A549 (cell line): ENCODE measurements at regions not wholly inside any gene's neighbourhood (a gene's known extent, or its start where the extent isn't known, plus 50 kb on each side); places are given as distances from the start of the nearest gene placed in this dataset.

Experiments
- BHLHE40 ChIP-seq: IDR thresholded peaks from 2 replicates; pipeline ENCODE4 v1.6.1; 2012; ENCODE audit warnings: low read depth, low read length, inconsistent platforms
- CHD2 ChIP-seq: fragments of 150-350 bp; IDR thresholded peaks from 2 replicates; pipeline ENCODE4 v1.6.1; 2014; ENCODE audit warnings: low read length; ENCODE audit not compliant: partially characterized antibody
- EP300 ChIP-seq, 2 experiments: fragments of >200 bp; sonication (Bioruptor Twin); formaldehyde crosslinking; IDR thresholded peaks; 2 replicates in 1 of 2; 3 replicates in 1 of 2; pipeline ENCODE4 v1.6.1; 2016 to 2017
- ESRRA ChIP-seq: fragments of 150-350 bp; IDR thresholded peaks from 2 replicates; pipeline ENCODE4 v1.6.1; 2014; ENCODE audit warnings: mild to moderate bottlenecking, low read length, borderline replicate concordance
- MYC ChIP-seq: IDR thresholded peaks from 2 replicates; pipeline ENCODE4 v1.6.1; 2012; ENCODE audit warnings: mild to moderate bottlenecking, inconsistent platforms, low read length, improper control_type of control experiment, borderline replicate concordance
- PHF8 ChIP-seq: fragments of 200-600 bp; sonication (generic); IDR thresholded peaks from 2 replicates; pipeline ENCODE4 v1.6.1; 2016; ENCODE audit warnings: low read depth, mild to moderate bottlenecking, antibody characterized with exemption, moderate library complexity, borderline replicate concordance
- POLR2A ChIP-seq: IDR thresholded peaks from 2 replicates; pipeline ENCODE4 v1.6.1; 2012; ENCODE audit warnings: mild to moderate bottlenecking, low read length
- SREBF2 ChIP-seq: fragments of 450-650 bp; IDR thresholded peaks from 2 replicates; pipeline ENCODE4 v1.6.1; 2014; ENCODE audit warnings: mild to moderate bottlenecking, moderate library complexity
- TF ChIP-seq, protein P1 (sequence below): fragments of >200 bp; sonication (Bioruptor Twin); formaldehyde crosslinking; IDR thresholded peaks from 3 replicates; pipeline ENCODE4 v1.5.1; 2016

DNA sequence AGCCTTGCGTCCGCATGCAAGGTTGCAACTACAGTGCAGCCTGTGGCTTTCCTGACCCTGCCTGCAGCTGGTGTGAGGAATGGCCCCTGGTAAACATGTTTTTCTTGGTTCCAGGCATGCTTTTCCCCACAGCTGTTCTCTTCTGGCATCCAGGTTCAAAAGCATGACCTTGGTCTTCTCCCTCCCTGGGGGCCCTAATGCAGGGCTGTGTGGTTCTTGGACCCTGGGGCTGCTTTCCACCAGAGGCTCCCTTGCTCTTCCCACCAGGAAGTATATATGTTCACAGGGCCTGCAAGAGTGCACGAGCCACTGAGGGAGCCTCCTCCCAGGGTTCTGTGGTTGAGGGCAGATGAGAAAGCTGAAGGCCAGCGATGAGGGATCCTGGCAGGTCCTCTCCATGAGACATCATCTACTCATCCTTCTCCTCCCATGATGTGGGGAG, 125.9 kb downstream of the BCL2L11 start:
- TF ChIP-seq, protein P1, sequence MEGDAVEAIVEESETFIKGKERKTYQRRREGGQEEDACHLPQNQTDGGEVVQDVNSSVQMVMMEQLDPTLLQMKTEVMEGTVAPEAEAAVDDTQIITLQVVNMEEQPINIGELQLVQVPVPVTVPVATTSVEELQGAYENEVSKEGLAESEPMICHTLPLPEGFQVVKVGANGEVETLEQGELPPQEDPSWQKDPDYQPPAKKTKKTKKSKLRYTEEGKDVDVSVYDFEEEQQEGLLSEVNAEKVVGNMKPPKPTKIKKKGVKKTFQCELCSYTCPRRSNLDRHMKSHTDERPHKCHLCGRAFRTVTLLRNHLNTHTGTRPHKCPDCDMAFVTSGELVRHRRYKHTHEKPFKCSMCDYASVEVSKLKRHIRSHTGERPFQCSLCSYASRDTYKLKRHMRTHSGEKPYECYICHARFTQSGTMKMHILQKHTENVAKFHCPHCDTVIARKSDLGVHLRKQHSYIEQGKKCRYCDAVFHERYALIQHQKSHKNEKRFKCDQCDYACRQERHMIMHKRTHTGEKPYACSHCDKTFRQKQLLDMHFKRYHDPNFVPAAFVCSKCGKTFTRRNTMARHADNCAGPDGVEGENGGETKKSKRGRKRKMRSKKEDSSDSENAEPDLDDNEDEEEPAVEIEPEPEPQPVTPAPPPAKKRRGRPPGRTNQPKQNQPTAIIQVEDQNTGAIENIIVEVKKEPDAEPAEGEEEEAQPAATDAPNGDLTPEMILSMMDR = no peak
- TF ChIP-seq POLR2A = no peak
- TF ChIP-seq BHLHE40 = no peak
- no peak for TF ChIP-seq MYC
- no peak for TF ChIP-seq CHD2
- no peak for TF ChIP-seq SREBF2
- no peak for TF ChIP-seq ESRRA
- TF ChIP-seq EP300 (IDR thresholded peaks at IDR 0.05) = no peak
- TF ChIP-seq PHF8 = no peak
